Endothelial cell of umbilical vein (primary cell): ENCODE measurements at regions not wholly inside any gene's neighbourhood (a gene's known extent, or its start where the extent isn't known, plus 50 kb on each side); places are given as distances from the start of the nearest gene placed in this dataset.

Experiments used
- BruUV-seq: library from RNA; stranded (reverse); fragments of 400-500 nt; replicated peaks from 2 replicates; lab custom pipeline; 2021; lab: Mats Ljungman, UMichigan
- CTCF ChIA-PET: fragments of 300-600, 350-600 bp; sonication (Branson Sonifier 250); formaldehyde crosslinking; loops from one replicate; lab custom pipeline; 2021; ENCODE audit warnings: antibody characterized with exemption, inconsistent platforms; lab: Charles Lee
- POLR2A ChIA-PET: fragments of 300-600, 350-600 bp; sonication (Branson Sonifier 250); formaldehyde crosslinking; loops from one replicate; lab custom pipeline; 2021; ENCODE audit warnings: antibody characterized with exemption, inconsistent platforms; lab: Charles Lee
- DNase-seq: peaks from one replicate; pipeline ENCODE4 v3.0.0-alpha.2; 2011; ENCODE audit warnings: low read depth, low spot score
- FAIRE-seq: peaks from 2 replicates; lab custom pipeline; 2011; peaks lifted over from hg19 to GRCh38; lab: Jason Lieb, UNC
- H2AFZ ChIP-seq: 2 replicates; pipeline ENCODE4 v1.6.0; 2012; ENCODE audit warnings: low read depth, low read length, control low read depth, inconsistent platforms
- H3K27ac ChIP-seq: 2 replicates; pipeline ENCODE4 v1.5.1; 2011; ENCODE audit warnings: low read depth, mild to moderate bottlenecking, control low read depth, low read length, moderate library complexity; ENCODE audit not compliant: insufficient read depth
- H3K27me3 ChIP-seq, 2 experiments: 2 replicates each; pipeline versions ENCODE4 v1.6.0 to v1.6.1; 2011; ENCODE audit warnings: low read length in 2 of 2, mixed read lengths in 1 of 2; ENCODE audit not compliant: control insufficient read depth in 2 of 2, insufficient read depth in 2 of 2
- H3K36me3 ChIP-seq, 2 experiments: 2 replicates in 1 of 2; 3 replicates in 1 of 2; pipeline ENCODE4 v1.5.1; 2011; ENCODE audit warnings: low read length in 2 of 2, mild to moderate bottlenecking in 1 of 2, moderate library complexity in 1 of 2; ENCODE audit not compliant: control insufficient read depth in 2 of 2, insufficient read depth in 2 of 2; ENCODE audit errors: extremely low read depth in 1 of 2
- H3K4me1 ChIP-seq: 3 replicates; pipeline ENCODE4 v1.5.1; 2011; ENCODE audit warnings: mild to moderate bottlenecking, low read length; ENCODE audit not compliant: control insufficient read depth, insufficient read depth; ENCODE audit errors: extremely low read depth
- H3K4me2 ChIP-seq: 2 replicates; pipeline ENCODE4 v1.6.1; 2011; ENCODE audit warnings: low read length, control low read depth, mixed read lengths; ENCODE audit not compliant: insufficient read depth
- H3K4me3 ChIP-seq, 3 experiments: fragments of 200-600 bp in 1 of 3; sonication (generic), shearing (Covaris generic) in 1 of 3; replicated peaks in 1 of 3; 2 replicates each; pipeline ENCODE4 v1.5.1; 2011 to 2016; ENCODE audit warnings: control low read depth in 3 of 3, low read length in 3 of 3, mild to moderate bottlenecking in 2 of 3, inconsistent platforms in 1 of 3, low read depth in 1 of 3, moderate library complexity in 1 of 3; ENCODE audit not compliant: insufficient read depth in 1 of 3
- H3K79me2 ChIP-seq: 2 replicates; pipeline ENCODE4 v1.6.0; 2012; ENCODE audit warnings: low read length, inconsistent platforms; ENCODE audit not compliant: control insufficient read depth, insufficient read depth
- H3K9ac ChIP-seq: replicated peaks from 2 replicates; pipeline ENCODE3; 2011; ENCODE audit warnings: low read length, control low read depth; ENCODE audit not compliant: insufficient read depth; ENCODE audit errors: extremely low read depth
- H3K9me1 ChIP-seq: replicated peaks from 3 replicates; pipeline ENCODE4 v1.6.0; 2011; ENCODE audit warnings: mild to moderate bottlenecking, low read length; ENCODE audit not compliant: control insufficient read depth, insufficient read depth; ENCODE audit errors: extremely low read depth
- H3K9me3 ChIP-seq: replicated peaks from 2 replicates; pipeline ENCODE4 v1.5.1; 2012; ENCODE audit warnings: low read length, inconsistent platforms; ENCODE audit not compliant: control insufficient read depth, insufficient read depth
- H4K20me1 ChIP-seq: replicated peaks from 2 replicates; pipeline ENCODE3; 2011; ENCODE audit warnings: mild to moderate bottlenecking, low read length; ENCODE audit not compliant: control insufficient read depth, insufficient read depth; ENCODE audit errors: extremely low read depth
- EZH2 ChIP-seq: IDR thresholded peaks from 2 replicates; pipeline ENCODE4 v1.6.1; 2012; ENCODE audit warnings: borderline replicate concordance, low read depth, mild to moderate bottlenecking, moderate library complexity, low read length, inconsistent platforms; ENCODE audit not compliant: severe bottlenecking
- FOS ChIP-seq: IDR thresholded peaks from 2 replicates; pipeline ENCODE4 v1.6.1; 2011; ENCODE audit warnings: mild to moderate bottlenecking, low read length, moderate library complexity, borderline replicate concordance; ENCODE audit not compliant: insufficient read depth
- GATA2 ChIP-seq: IDR thresholded peaks from 2 replicates; pipeline ENCODE4 v1.7.0; 2011; ENCODE audit warnings: low read depth, mild to moderate bottlenecking, moderate library complexity, mixed read lengths, low read length; ENCODE audit not compliant: insufficient read length, insufficient read depth
- JUN ChIP-seq: IDR thresholded peaks from 2 replicates; pipeline ENCODE4 v1.6.1; 2011; ENCODE audit warnings: borderline replicate concordance, low read depth; ENCODE audit not compliant: insufficient read length, insufficient read depth
- MYC ChIP-seq: IDR thresholded peaks from one replicate; pipeline ENCODE4 v1.6.1; 2011; ENCODE audit warnings: mild to moderate bottlenecking, low read depth, low read length
- POLR2A ChIP-seq: IDR thresholded peaks from 2 replicates; pipeline ENCODE4 v1.6.1; 2012; ENCODE audit warnings: low read depth, mild to moderate bottlenecking, control low read depth, low read length
- POLR2AphosphoS5 ChIP-seq: IDR thresholded peaks from 2 replicates; pipeline ENCODE4 v1.6.1; 2012; ENCODE audit warnings: low read depth, mild to moderate bottlenecking, control low read depth, low read length, moderate library complexity; ENCODE audit not compliant: insufficient read depth
- dilution Hi-C: fragments of 300-500 bp; cut with MboI; formaldehyde crosslinking; loops from one replicate; pipeline ENCODE4 v1.15.0; 2019; ENCODE audit warnings: low sequenced_read_pairs; ENCODE audit not compliant: extremely low pct_ligation_motif_present
- intact Hi-C: fragments of 100-400 bp; cut with micrococcal nuclease; formaldehyde crosslinking; loops from one replicate; pipeline ENCODE4 v1.10.0; 2022
- TF ChIP-seq, protein P1 (sequence below): IDR thresholded peaks from 2 replicates; pipeline ENCODE4 v1.6.1; 2011; ENCODE audit not compliant: insufficient read depth, insufficient read length
- TF ChIP-seq, protein P2 (sequence below), 2 donors: IDR thresholded peaks; 1 replicate in 1 of 2; 2 replicates in 1 of 2; pipeline ENCODE4 v1.5.1; 2011; ENCODE audit warnings: low read length in 2 of 2, mild to moderate bottlenecking in 2 of 2, moderate library complexity in 2 of 2, control low read depth in 1 of 2, inconsistent platforms in 1 of 2, low read depth in 1 of 2; ENCODE audit not compliant: insufficient read depth in 1 of 2; ENCODE audit errors: extremely low read depth in 1 of 2

DNA sequence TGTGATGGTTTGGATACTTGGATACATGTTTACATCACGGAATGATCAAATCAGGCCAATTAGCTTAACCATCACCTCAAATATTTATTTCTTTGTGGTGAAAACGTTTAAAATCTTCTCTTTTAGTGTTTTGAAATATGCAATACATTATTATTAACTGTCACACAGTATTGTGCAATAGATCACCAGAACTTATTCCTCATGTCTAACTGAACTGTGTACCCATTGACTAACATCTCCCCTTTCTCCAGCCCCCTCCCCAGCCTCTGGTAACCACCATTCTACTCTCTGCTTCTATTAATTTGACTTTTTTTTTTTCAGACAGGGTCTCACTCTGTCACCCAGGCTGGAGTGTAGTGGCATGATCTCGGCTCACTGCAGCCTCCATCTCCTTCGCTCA, 471.9 kb downstream of the BCOR start:
- H3K4me2 ChIP-seq, result no peak overlapping the region
- H3K4me1 ChIP-seq, result no peaks in the 10 kb centered on the region
- H3K36me3 ChIP-seq, result no peaks in the 10 kb centered on the region
- H4K20me1 ChIP-seq, result no peaks in the 10 kb centered on the region
- no peak overlapping the region for H3K27ac ChIP-seq
- H3K9me1 ChIP-seq, result no peaks in the 10 kb centered on the region
- H3K4me3 ChIP-seq, result no peak overlapping the region
- ChIA-PET POLR2A (no interaction called here), CTCF (no interaction called here)
- FAIRE-seq, result no peak
- H3K9ac ChIP-seq, result no peak overlapping the region
- no peaks in the 10 kb centered on the region for H3K9me3 ChIP-seq
- intact Hi-C loops (no loop called here), dilution Hi-C loops (no loop called here)
- DNase-seq, result no peak
- no peak for TF ChIP-seq POLR2AphosphoS5
- no peak for TF ChIP-seq JUN
- TF ChIP-seq MYC, result no peak
- no peak for TF ChIP-seq EZH2
- TF ChIP-seq GATA2, result no peak
- TF ChIP-seq, protein P1, sequence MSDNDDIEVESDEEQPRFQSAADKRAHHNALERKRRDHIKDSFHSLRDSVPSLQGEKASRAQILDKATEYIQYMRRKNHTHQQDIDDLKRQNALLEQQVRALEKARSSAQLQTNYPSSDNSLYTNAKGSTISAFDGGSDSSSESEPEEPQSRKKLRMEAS, result no peak
- no peak for TF ChIP-seq FOS
- TF ChIP-seq POLR2A, result no peak
- TF ChIP-seq, protein P2, sequence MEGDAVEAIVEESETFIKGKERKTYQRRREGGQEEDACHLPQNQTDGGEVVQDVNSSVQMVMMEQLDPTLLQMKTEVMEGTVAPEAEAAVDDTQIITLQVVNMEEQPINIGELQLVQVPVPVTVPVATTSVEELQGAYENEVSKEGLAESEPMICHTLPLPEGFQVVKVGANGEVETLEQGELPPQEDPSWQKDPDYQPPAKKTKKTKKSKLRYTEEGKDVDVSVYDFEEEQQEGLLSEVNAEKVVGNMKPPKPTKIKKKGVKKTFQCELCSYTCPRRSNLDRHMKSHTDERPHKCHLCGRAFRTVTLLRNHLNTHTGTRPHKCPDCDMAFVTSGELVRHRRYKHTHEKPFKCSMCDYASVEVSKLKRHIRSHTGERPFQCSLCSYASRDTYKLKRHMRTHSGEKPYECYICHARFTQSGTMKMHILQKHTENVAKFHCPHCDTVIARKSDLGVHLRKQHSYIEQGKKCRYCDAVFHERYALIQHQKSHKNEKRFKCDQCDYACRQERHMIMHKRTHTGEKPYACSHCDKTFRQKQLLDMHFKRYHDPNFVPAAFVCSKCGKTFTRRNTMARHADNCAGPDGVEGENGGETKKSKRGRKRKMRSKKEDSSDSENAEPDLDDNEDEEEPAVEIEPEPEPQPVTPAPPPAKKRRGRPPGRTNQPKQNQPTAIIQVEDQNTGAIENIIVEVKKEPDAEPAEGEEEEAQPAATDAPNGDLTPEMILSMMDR (IDR thresholded peaks at IDR 0.05; ENCODE audit: extremely low read depth in 1 of 2, insufficient read depth in 1 of 2, low read depth in 1 of 2, low read length in 2 of 2), result no peak
- H3K79me2 ChIP-seq, result no peaks in the 10 kb centered on the region
- H2AFZ ChIP-seq, result no peak overlapping the region
- no peaks in the 10 kb centered on the region for H3K27me3 ChIP-seq
- no TSS peak for BruUV-seq
